Ishikawa (cell line): ENCODE measurements at regions not wholly inside any gene's neighbourhood (a gene's known extent, or its start where the extent isn't known, plus 50 kb on each side); places are given as distances from the start of the nearest gene placed in this dataset.

Experiments
- CEBPB ChIP-seq: IDR thresholded peaks from 2 replicates; pipeline ENCODE4 v1.6.1; 2012
- CREB1 ChIP-seq: IDR thresholded peaks from 2 replicates; pipeline ENCODE4 v1.6.1; 2012; ENCODE audit warnings: low read depth
- EGR1 ChIP-seq: IDR thresholded peaks from 2 replicates; pipeline ENCODE4 v1.6.1; 2012
- EP300 ChIP-seq: IDR thresholded peaks from 2 replicates; pipeline ENCODE4 v1.6.1; 2012; ENCODE audit warnings: borderline replicate concordance
- FOXM1 ChIP-seq: IDR thresholded peaks from 2 replicates; pipeline ENCODE4 v1.6.1; 2012; ENCODE audit warnings: low read depth, borderline replicate concordance
- RAD21 ChIP-seq: IDR thresholded peaks from 2 replicates; pipeline ENCODE4 v1.6.1; 2012; ENCODE audit warnings: low read depth
- REST ChIP-seq: IDR thresholded peaks from 2 replicates; pipeline ENCODE4 v1.6.1; 2012; ENCODE audit warnings: low read depth, mild to moderate bottlenecking
- TAF1 ChIP-seq: IDR thresholded peaks from 2 replicates; pipeline ENCODE4 v1.6.1; 2012; ENCODE audit warnings: low read depth, mild to moderate bottlenecking
- TCF12 ChIP-seq: IDR thresholded peaks from 2 replicates; pipeline ENCODE4 v1.6.1; 2012; ENCODE audit warnings: low read depth
- TEAD4 ChIP-seq: IDR thresholded peaks from 2 replicates; pipeline ENCODE4 v1.6.1; 2012
- YY1 ChIP-seq: IDR thresholded peaks from 2 replicates; pipeline ENCODE4 v1.6.1; 2012; ENCODE audit warnings: low read depth
- ZBTB7A ChIP-seq: IDR thresholded peaks from 2 replicates; pipeline ENCODE4 v1.6.1; 2012; ENCODE audit warnings: low read depth
- TF ChIP-seq, protein P1 (sequence below): IDR thresholded peaks from 2 replicates; pipeline ENCODE4 v1.6.1; 2012

DNA sequence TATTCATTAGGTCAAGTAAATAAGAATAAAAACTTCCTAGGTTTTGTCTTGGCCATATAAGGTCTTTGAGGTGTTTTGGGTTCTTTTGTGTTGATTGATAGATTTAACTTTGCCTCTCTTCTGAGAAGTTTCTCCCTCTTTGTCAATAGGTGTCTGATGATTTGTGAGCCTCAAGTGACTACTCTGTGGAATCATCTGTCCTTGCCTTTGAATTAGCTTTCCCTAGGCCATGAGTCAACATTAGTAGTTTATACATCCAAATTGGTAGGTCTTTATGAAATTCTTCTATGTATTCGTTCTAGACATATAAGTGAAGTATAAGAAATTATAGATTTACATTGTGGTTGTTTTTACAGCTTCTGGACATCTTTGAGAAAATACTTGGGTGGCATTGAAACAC, 864.4 kb downstream of the USP25 start:
- no peak for TF ChIP-seq REST
- TF ChIP-seq EP300, result no peak
- TF ChIP-seq CREB1, result no peak
- TF ChIP-seq TCF12, result no peak
- TF ChIP-seq TAF1, result no peak
- no peak for TF ChIP-seq RAD21
- TF ChIP-seq, protein P1, sequence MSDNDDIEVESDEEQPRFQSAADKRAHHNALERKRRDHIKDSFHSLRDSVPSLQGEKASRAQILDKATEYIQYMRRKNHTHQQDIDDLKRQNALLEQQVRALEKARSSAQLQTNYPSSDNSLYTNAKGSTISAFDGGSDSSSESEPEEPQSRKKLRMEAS, result no peak
- TF ChIP-seq CEBPB, result no peak
- TF ChIP-seq FOXM1, result no peak
- TF ChIP-seq TEAD4, result no peak
- TF ChIP-seq YY1, result no peak
- TF ChIP-seq ZBTB7A, result no peak
- no peak for TF ChIP-seq EGR1
